ENCODE measurements at regions not wholly inside any gene's neighbourhood (a gene's known extent, or its start where the extent isn't known, plus 50 kb on each side); places are given as distances from the start of the nearest gene placed in this dataset.

GRCh38 chr1:68551459-68551858 is 54.6 kb upstream of the DEPDC1 start:
- H3K27me3 ChIP-seq (ENCODE audit: control insufficient read depth in 4 of 4, insufficient read depth in 4 of 4, low read length in 3 of 4) = peaks cover 0 to 2% (median 0%) of the 10 kb centered on the region in 4 donors
- TF ChIP-seq JUND (IDR thresholded peaks at IDR 0.05) (no peak), RXRA (IDR thresholded peaks at IDR 0.05) (no peak), YY1 (IDR thresholded peaks at IDR 0.05) (no peak), REST (IDR thresholded peaks at IDR 0.05) (no peak), ATF3 (IDR thresholded peaks at IDR 0.05) (no peak), ZBTB33 (IDR thresholded peaks at IDR 0.05) (no peak), FOXA1 (IDR thresholded peaks at IDR 0.05) (no peak), EGR1 (IDR thresholded peaks at IDR 0.05; ENCODE audit: low read depth in 2 of 2) (no peak), CTCF (IDR thresholded peaks at IDR 0.05; ENCODE audit: low read depth, low read length, missing input control) (no peak), SP1 (IDR thresholded peaks at IDR 0.05) (no peak), FOXA2 (IDR thresholded peaks at IDR 0.05) (no peak), HNF4G (IDR thresholded peaks at IDR 0.05) (no peak), HNF4A (conservative IDR thresholded peaks at IDR 0.05) (no peak)
- no peaks in the 10 kb centered on the region for H3K4me1 ChIP-seq (ENCODE audit: control insufficient read depth in 4 of 4, insufficient read depth in 4 of 4, low read length in 3 of 4)
- no peaks in the 10 kb centered on the region for H3K36me3 ChIP-seq (ENCODE audit: control insufficient read depth in 4 of 4, insufficient read depth in 3 of 4, low read depth in 1 of 4, low read length in 3 of 4)
- no peak overlapping the region for H3K27ac ChIP-seq (ENCODE audit: low read depth in 1 of 2, low read length in 2 of 2)
- H3K4me3 ChIP-seq (ENCODE audit: low read depth in 1 of 3, low read length in 3 of 3) = no peak overlapping the region
- DNase-seq (ENCODE audit: low spot score) = no peak
- no peak overlapping the region for H3K9ac ChIP-seq (ENCODE audit: low read depth in 1 of 2, low read length in 2 of 2)
- peaks cover 0 to 2% (median 0%) of the 10 kb centered on the region in 4 donors for H3K9me3 ChIP-seq (ENCODE audit: control insufficient read depth in 4 of 4, low read length in 3 of 4)

GRCh38 chr1:68558321-68559026 is 61.6 kb upstream of the DEPDC1 start:
- H3K36me3 ChIP-seq (ENCODE audit: control insufficient read depth in 4 of 4, insufficient read depth in 3 of 4, low read depth in 1 of 4, low read length in 3 of 4) = no peaks in the 10 kb centered on the region
- H3K4me1 ChIP-seq (ENCODE audit: control insufficient read depth in 4 of 4, insufficient read depth in 4 of 4, low read length in 3 of 4) = no peaks in the 10 kb centered on the region
- H3K9me3 ChIP-seq (ENCODE audit: control insufficient read depth in 4 of 4, low read length in 3 of 4) = peaks cover 0 to 2% (median 0%) of the 10 kb centered on the region in 4 donors
- no peaks in the 10 kb centered on the region for H3K27me3 ChIP-seq (ENCODE audit: control insufficient read depth in 4 of 4, insufficient read depth in 4 of 4, low read length in 3 of 4)
- H3K4me3 ChIP-seq (ENCODE audit: low read depth in 1 of 3, low read length in 3 of 3) = no peak overlapping the region
- no peak for DNase-seq (ENCODE audit: low spot score)
- H3K9ac ChIP-seq (ENCODE audit: low read depth in 1 of 2, low read length in 2 of 2) = no peak overlapping the region
- H3K27ac ChIP-seq (ENCODE audit: low read depth in 1 of 2, low read length in 2 of 2) = no peak overlapping the region
- WGBS = 39% methylated on average over 4 of the region's 4 CpGs
- no peak for TF ChIP-seq YY1 (IDR thresholded peaks at IDR 0.05)
- no peak for TF ChIP-seq GABPA (IDR thresholded peaks at IDR 0.05 in 1 of 2, conservative IDR thresholded peaks at IDR 0.05 in 1 of 2)
- TF ChIP-seq RAD21 (IDR thresholded peaks at IDR 0.05) = no peak
- no peak for TF ChIP-seq FOXA1 (IDR thresholded peaks at IDR 0.05)
- no peak for TF ChIP-seq EGR1 (IDR thresholded peaks at IDR 0.05; ENCODE audit: low read depth in 2 of 2)
- TF ChIP-seq CTCF (IDR thresholded peaks at IDR 0.05; ENCODE audit: low read depth, low read length, missing input control) = no peak
- TF ChIP-seq HNF4A (conservative IDR thresholded peaks at IDR 0.05) = no peak
- TF ChIP-seq ATF3 (IDR thresholded peaks at IDR 0.05) = no peak
- no peak for TF ChIP-seq REST (IDR thresholded peaks at IDR 0.05)
- no peak for TF ChIP-seq SP1 (IDR thresholded peaks at IDR 0.05)
- no peak for TF ChIP-seq TAF1 (conservative IDR thresholded peaks at IDR 0.05)
- no peak for TF ChIP-seq JUND (IDR thresholded peaks at IDR 0.05)
